ENCODE measurements at regions not wholly inside any gene's neighbourhood (a gene's known extent, or its start where the extent isn't known, plus 50 kb on each side); places are given as distances from the start of the nearest gene placed in this dataset.

- WGBS, 3 donors: 59 to 71% (median 65%) methylated on average over 6 of the region's 6 CpGs
- H3K4me1 ChIP-seq: no peaks in the 10 kb centered on the region
- no peaks in the 10 kb centered on the region for H3K27me3 ChIP-seq (ENCODE audit: insufficient read depth in 3 of 3, low read length in 2 of 3)
Measured at GRCh38 chr14:97426776-97427175, 629.6 kb downstream of the VRK1 start.

GRCh38 chr14:97428808-97429440, 631.7 kb downstream of the VRK1 start:
- Histone ChIP-seq H3K9me3 (no peaks in the 10 kb centered on the region), H3K27me3 (ENCODE audit: insufficient read depth in 3 of 3, low read length in 2 of 3) (no peaks in the 10 kb centered on the region), H3K27ac (no peak overlapping the region), H3K36me3 (ENCODE audit: insufficient read depth in 1 of 2, low read depth in 1 of 2) (no peaks in the 10 kb centered on the region), H3K4me3 (no peak overlapping the region), H3K4me1 (no peaks in the 10 kb centered on the region)
- TF ChIP-seq CTCF (IDR thresholded peaks at IDR 0.05): no peak
- intact Hi-C loops (cut with DNase I): no loop called here
- DNase-seq: no peak
- ATAC-seq: no peak
- WGBS, 3 donors: 71 to 83% (median 75%) methylated on average over 2 of the region's 2 CpGs

More at GRCh38 chr14:97426776-97427175, 629.6 kb downstream of the VRK1 start:
- no peak overlapping the region for H3K27ac ChIP-seq
- intact Hi-C loops (cut with DNase I): no loop called here
- no peaks in the 10 kb centered on the region for H3K9me3 ChIP-seq
- no peaks in the 10 kb centered on the region for H3K36me3 ChIP-seq (ENCODE audit: insufficient read depth in 1 of 2, low read depth in 1 of 2)
- H3K4me3 ChIP-seq: no peak overlapping the region
- ATAC-seq: no peak
- no peak for TF ChIP-seq CTCF (IDR thresholded peaks at IDR 0.05)
- no peak for DNase-seq

- no peak overlapping the region for H3K4me3 ChIP-seq
- H3K36me3 ChIP-seq (ENCODE audit: insufficient read depth in 1 of 2, low read depth in 1 of 2): no peaks in the 10 kb centered on the region
- no peak for TF ChIP-seq CTCF (IDR thresholded peaks at IDR 0.05)
- no peaks in the 10 kb centered on the region for H3K4me1 ChIP-seq
- H3K27me3 ChIP-seq (ENCODE audit: insufficient read depth in 3 of 3, low read length in 2 of 3): no peaks in the 10 kb centered on the region
- no peaks in the 10 kb centered on the region for H3K9me3 ChIP-seq
- no peak for ATAC-seq
- intact Hi-C loops (cut with DNase I): no loop called here
- no peak overlapping the region for H3K27ac ChIP-seq
- WGBS, 3 donors: 50 to 59% (median 52%) methylated on average over 6 of the region's 6 CpGs
- no peak for DNase-seq
Measured at GRCh38 chr14:97432586-97432985, 635.4 kb downstream of the VRK1 start.

- intact Hi-C loops (cut with DNase I): no loop called here
- Histone ChIP-seq H3K36me3 (ENCODE audit: insufficient read depth in 1 of 2, low read depth in 1 of 2) (no peaks in the 10 kb centered on the region), H3K4me1 (no peaks in the 10 kb centered on the region), H3K27ac (no peak overlapping the region), H3K9me3 (no peaks in the 10 kb centered on the region), H3K27me3 (ENCODE audit: insufficient read depth in 3 of 3, low read length in 2 of 3) (no peaks in the 10 kb centered on the region), H3K4me3 (no peak overlapping the region)
- TF ChIP-seq CTCF (IDR thresholded peaks at IDR 0.05): no peak
- ATAC-seq (no peak), DNase-seq (no peak)
- WGBS, 3 donors: 73 to 82% (median 79%) methylated on average over 9 of the region's 9 CpGs
Measured at GRCh38 chr14:97441740-97442362, 644.7 kb downstream of the VRK1 start.

GRCh38 chr14:97442363-97442762, 645.2 kb downstream of the VRK1 start:
- Histone ChIP-seq H3K27ac (no peak overlapping the region), H3K4me3 (no peak overlapping the region), H3K9me3 (no peaks in the 10 kb centered on the region), H3K4me1 (no peaks in the 10 kb centered on the region), H3K27me3 (ENCODE audit: insufficient read depth in 3 of 3, low read length in 2 of 3) (no peaks in the 10 kb centered on the region), H3K36me3 (ENCODE audit: insufficient read depth in 1 of 2, low read depth in 1 of 2) (no peaks in the 10 kb centered on the region)
- intact Hi-C loops (cut with DNase I): no loop called here
- no peak for TF ChIP-seq CTCF (IDR thresholded peaks at IDR 0.05)
- ATAC-seq (no peak), DNase-seq (no peak)
- 66 to 99% (median 91%) methylated on average over 2 of the region's 2 CpGs for WGBS, 3 donors

Data from psoas muscle (tissue), 7 donors.